ENCODE measurements at regions not wholly inside any gene's neighbourhood (a gene's known extent, or its start where the extent isn't known, plus 50 kb on each side); places are given as distances from the start of the nearest gene placed in this dataset.

DNA sequence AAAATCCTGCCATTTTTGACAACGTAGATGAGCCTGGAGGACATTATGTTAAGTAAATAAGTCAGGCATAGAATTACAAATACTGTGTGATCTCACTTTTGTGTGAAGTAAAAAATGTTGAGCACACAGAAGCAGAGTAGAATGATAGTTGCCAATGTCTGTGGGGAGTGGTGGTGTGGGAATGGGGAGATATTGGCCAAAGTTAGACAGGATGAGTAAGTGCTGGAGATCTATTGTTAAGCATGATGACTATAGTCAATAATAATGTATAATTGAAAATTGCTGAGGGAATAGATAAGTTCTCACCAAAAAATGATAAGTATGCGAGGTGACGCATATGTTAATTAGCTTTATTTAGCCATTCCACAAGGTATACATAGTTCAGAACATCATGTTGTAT, 92.0 kb downstream of the GPR85 start:
- Histone ChIP-seq H3K4me3 (replicated peaks; ENCODE audit: insufficient read depth, low read length) (no peak overlapping the region), H3K27ac (replicated peaks) (no peak overlapping the region), H3K27me3 (ENCODE audit: insufficient read depth, poor library complexity, severe bottlenecking) (no peaks in the 10 kb centered on the region)
- TF ChIP-seq GABPA (IDR thresholded peaks at IDR 0.05; ENCODE audit: low read depth) (no peak), POLR2AphosphoS5 (IDR thresholded peaks at IDR 0.05; ENCODE audit: low read depth) (no peak)
- DNase-seq (ENCODE audit: low read depth in 1 of 2, low spot score in 1 of 2), result no peak

DNA sequence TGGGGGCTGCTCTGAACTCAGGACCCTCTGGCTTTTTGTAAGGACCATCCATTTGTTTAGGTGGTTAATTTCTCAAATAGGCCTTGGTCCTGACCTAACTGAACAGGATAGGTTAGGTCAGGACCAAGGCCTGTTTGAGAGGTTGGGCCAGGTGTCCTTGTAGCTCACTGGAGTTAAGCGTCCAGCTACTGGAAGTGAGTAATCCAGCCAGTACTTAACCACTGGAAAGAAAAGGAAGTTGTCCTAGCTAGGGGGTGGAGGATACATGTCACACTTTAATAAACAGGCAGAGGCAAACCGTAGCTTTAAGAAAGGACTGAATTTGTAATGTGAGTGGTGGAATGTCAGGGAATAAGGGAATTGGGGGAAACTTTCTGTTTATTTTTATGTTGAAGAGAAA, 96.0 kb downstream of the GPR85 start:
- no peak overlapping the region for H3K4me3 ChIP-seq (replicated peaks; ENCODE audit: insufficient read depth, low read length)
- peak overlapping the region; percentile 6; the same call in 1 of the 2 replicates for H3K27ac ChIP-seq (replicated peaks)
- no peaks in the 10 kb centered on the region for H3K27me3 ChIP-seq (ENCODE audit: insufficient read depth, poor library complexity, severe bottlenecking)
- TF ChIP-seq SPI1 (IDR thresholded peaks at IDR 0.05; ENCODE audit: borderline replicate concordance, low read depth), result no peak
- TF ChIP-seq POLR2AphosphoS5 (IDR thresholded peaks at IDR 0.05; ENCODE audit: low read depth), result no peak
- no peak for TF ChIP-seq CTCF (IDR thresholded peaks at IDR 0.05; ENCODE audit: insufficient read depth, low read length)
- TF ChIP-seq GABPA (IDR thresholded peaks at IDR 0.05; ENCODE audit: low read depth), result no peak
- TF ChIP-seq REST (IDR thresholded peaks at IDR 0.05; ENCODE audit: insufficient replicate concordance, low read depth), result no peak
- DNase-seq (ENCODE audit: low read depth in 1 of 2, low spot score in 1 of 2), result peak; percentile 29 to 35

DNA sequence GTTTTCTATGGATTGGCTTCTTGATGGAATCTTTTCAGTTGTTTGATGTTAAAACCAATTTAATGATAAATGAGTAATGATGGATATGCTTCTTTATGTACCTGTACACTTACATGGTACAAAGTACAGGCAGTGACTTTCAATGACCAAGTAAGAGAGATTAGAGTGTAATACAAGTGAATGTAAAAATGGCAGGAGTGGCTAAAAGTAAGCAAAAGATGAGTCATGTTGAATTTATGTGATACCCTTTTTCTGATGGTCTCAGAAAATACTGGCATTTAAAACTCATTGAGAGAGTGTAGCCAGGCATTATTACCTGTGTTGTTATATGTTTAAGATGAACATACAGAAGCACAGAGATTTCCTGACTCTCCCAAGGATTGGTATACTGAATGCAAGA, 97.1 kb downstream of the GPR85 start:
- no peak for TF ChIP-seq REST (IDR thresholded peaks at IDR 0.05; ENCODE audit: insufficient replicate concordance, low read depth)
- no peak for TF ChIP-seq SPI1 (IDR thresholded peaks at IDR 0.05; ENCODE audit: borderline replicate concordance, low read depth)
- TF ChIP-seq GABPA (IDR thresholded peaks at IDR 0.05; ENCODE audit: low read depth), result no peak
- no peak for TF ChIP-seq POLR2AphosphoS5 (IDR thresholded peaks at IDR 0.05; ENCODE audit: low read depth)
- no peak for TF ChIP-seq CTCF (IDR thresholded peaks at IDR 0.05; ENCODE audit: insufficient read depth, low read length)

DNA sequence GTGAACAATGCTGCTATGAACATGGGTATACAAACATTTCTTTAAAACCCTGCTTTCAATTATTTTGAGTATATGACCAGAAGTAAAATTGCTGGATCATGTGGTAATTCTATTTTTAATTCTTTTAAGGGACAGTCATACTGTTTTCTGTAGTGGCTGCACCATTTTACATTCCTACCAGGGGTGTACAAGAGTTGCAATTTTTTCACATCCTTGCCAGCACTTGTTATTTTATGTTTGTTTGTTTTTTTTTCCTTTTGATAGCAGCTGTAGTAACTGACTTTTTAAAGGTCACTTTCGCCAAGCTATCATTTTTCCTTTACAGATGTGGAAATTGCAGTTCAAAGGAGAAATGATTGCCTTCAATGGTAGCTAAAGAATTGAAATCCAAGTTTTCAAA, 99.5 kb downstream of the GPR85 start:
- no peak for TF ChIP-seq POLR2AphosphoS5 (IDR thresholded peaks at IDR 0.05; ENCODE audit: low read depth)
- TF ChIP-seq CTCF (IDR thresholded peaks at IDR 0.05; ENCODE audit: insufficient read depth, low read length), result no peak
- TF ChIP-seq GABPA (IDR thresholded peaks at IDR 0.05; ENCODE audit: low read depth), result no peak
- no peak for TF ChIP-seq SPI1 (IDR thresholded peaks at IDR 0.05; ENCODE audit: borderline replicate concordance, low read depth)
- no peak for TF ChIP-seq REST (IDR thresholded peaks at IDR 0.05; ENCODE audit: insufficient replicate concordance, low read depth)
- H3K27me3 ChIP-seq (ENCODE audit: insufficient read depth, poor library complexity, severe bottlenecking), result no peaks in the 10 kb centered on the region
- DNase-seq (ENCODE audit: low read depth in 1 of 2, low spot score in 1 of 2), result no peak
- H3K4me3 ChIP-seq (replicated peaks; ENCODE audit: insufficient read depth, low read length), result no peak overlapping the region
- no peak overlapping the region for H3K27ac ChIP-seq (replicated peaks)

More for the DNA sequence above, 97.1 kb downstream of the GPR85 start:
- no peak overlapping the region for H3K27ac ChIP-seq (replicated peaks)
- H3K4me3 ChIP-seq (replicated peaks; ENCODE audit: insufficient read depth, low read length), result no peak overlapping the region
- DNase-seq (ENCODE audit: low read depth in 1 of 2, low spot score in 1 of 2), result no peak
- no peaks in the 10 kb centered on the region for H3K27me3 ChIP-seq (ENCODE audit: insufficient read depth, poor library complexity, severe bottlenecking)
